Activated T-cell treated with anti-CD3 and anti-CD28 coated beads, Interleukin-2, amount 50 U/mL, for 4 hours (primary cell): ENCODE measurements at regions not wholly inside any gene's neighbourhood (a gene's known extent, or its start where the extent isn't known, plus 50 kb on each side); places are given as distances from the start of the nearest gene placed in this dataset.

Source experiments
- ATAC-seq, 2 donors: fragments of 200-7000 bp; cut with Tn5 transposase; one replicate each; pipeline ENCODE4 v1.10.0; 2021
- DNase-seq: peaks from one replicate; pipeline ENCODE4 v3.0.0-alpha.2; 2020
- H3K27me3 Mint-ChIP-seq: one replicate; pipeline ENCODE4 v1.8.0; 2021; ENCODE audit warnings: low read depth, mixed read lengths
- H3K36me3 Mint-ChIP-seq: one replicate; pipeline ENCODE4 v1.8.0; 2022; ENCODE audit warnings: mixed read lengths; ENCODE audit not compliant: insufficient read depth
- H3K4me1 Mint-ChIP-seq: one replicate; pipeline ENCODE4 v1.8.0; 2021; ENCODE audit warnings: low read depth, mixed read lengths
- H3K4me3 Mint-ChIP-seq: one replicate; pipeline ENCODE4 v1.8.0; 2021; ENCODE audit warnings: mild to moderate bottlenecking, moderate library complexity, mixed read lengths
- H3K9me3 Mint-ChIP-seq: one replicate; pipeline ENCODE4 v1.8.0; 2021; ENCODE audit warnings: mixed read lengths

DNA sequence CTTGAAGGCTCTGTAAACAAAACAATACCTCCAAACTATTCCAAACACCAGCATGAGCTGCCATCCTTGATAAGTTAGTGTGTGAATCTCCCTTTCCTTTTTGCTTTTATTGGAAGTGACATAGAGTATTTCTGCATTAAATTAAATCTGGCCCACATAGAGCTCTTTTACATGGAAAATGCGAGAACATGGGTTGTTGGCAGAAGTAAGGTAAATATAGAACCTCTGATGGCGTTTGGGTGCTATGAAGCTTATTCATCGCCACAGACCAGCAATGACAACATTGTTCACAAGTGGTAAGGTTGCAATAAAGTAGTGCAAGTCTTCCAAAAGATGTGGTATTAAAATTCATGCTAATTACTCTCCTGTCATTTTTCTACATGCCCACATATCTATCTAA, 445.8 kb upstream of the JAG1 start:
- DNase-seq (no peak), ATAC-seq (no peak)
- Mint-ChIP-seq H3K27me3 (no peaks in the 10 kb centered on the region), H3K4me1 (no peaks in the 10 kb centered on the region), H3K36me3 (no peaks in the 10 kb centered on the region), H3K9me3 (peaks cover 2% of the 10 kb centered on the region), H3K4me3 (no peak overlapping the region)

DNA sequence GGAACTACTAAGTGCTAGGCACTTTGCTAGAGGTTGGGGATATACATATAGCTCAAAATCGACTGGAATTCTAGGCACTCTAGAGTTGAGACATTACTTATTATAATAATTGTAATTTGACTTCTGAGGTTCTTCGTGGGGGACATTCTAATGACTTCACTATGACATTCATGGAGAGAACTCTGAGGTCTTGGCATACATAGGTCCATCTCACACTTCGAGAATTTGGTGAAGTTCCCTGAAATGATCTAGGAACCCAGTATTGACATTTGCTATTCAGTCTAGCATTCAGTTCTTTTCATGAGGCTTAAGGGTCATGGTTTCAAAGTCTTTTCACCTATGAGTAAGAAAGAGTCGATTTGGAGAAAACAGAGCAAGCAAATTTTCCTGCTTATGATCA, 446.6 kb upstream of the JAG1 start:
- peaks cover 2% of the 10 kb centered on the region for H3K9me3 Mint-ChIP-seq
- H3K36me3 Mint-ChIP-seq: no peaks in the 10 kb centered on the region
- DNase-seq: no peak
- H3K4me3 Mint-ChIP-seq: no peak overlapping the region
- ATAC-seq: no peak
- H3K27me3 Mint-ChIP-seq: no peaks in the 10 kb centered on the region
- H3K4me1 Mint-ChIP-seq: no peaks in the 10 kb centered on the region

DNA sequence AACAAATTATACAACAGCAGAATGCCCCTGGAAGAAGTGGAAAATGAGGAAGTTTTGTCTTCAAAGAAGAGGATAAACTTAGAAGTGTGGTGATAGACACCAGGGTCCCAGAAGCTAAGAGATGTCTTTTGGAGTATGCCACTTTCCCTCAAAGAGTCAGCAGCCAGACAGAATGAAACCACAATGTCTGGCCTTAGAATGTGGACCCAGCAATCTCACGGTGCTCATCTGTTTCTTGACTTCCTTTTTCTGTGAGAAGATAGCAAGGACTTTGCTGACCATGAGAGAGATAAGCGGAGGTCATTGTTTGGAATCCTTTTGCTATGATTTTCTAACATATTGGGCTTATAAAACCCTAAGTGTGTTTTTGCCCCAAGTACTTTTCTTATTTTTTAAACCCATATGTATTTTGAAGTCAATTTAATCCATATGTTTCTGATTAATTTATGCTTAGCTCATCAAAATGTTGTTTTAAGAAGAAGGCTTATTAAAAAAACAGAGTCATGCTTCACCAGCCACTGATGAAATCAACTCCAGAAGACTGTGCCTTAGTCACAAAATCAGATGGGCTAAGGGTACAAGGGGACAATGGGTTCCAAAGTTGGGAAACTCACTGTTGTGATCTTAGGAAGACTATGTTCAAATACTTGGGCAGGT, 451.2 kb upstream of the JAG1 start:
- no peak overlapping the region for H3K4me3 Mint-ChIP-seq
- no peak for DNase-seq
- no peaks in the 10 kb centered on the region for H3K36me3 Mint-ChIP-seq
- H3K4me1 Mint-ChIP-seq: no peaks in the 10 kb centered on the region
- ATAC-seq: no peak
- H3K9me3 Mint-ChIP-seq: peaks cover 6% of the 10 kb centered on the region
- H3K27me3 Mint-ChIP-seq: no peaks in the 10 kb centered on the region

GRCh38 chr20:11128220-11128718, 454.5 kb upstream of the JAG1 start:
- Mint-ChIP-seq H3K4me1 (no peaks in the 10 kb centered on the region), H3K36me3 (no peaks in the 10 kb centered on the region)
- ATAC-seq: no peak

GRCh38 chr20:11128721-11129120, 454.9 kb upstream of the JAG1 start:
- no peak for DNase-seq
- Mint-ChIP-seq H3K9me3 (peaks cover 15% of the 10 kb centered on the region), H3K4me3 (no peak overlapping the region), H3K27me3 (no peaks in the 10 kb centered on the region), H3K4me1 (no peaks in the 10 kb centered on the region), H3K36me3 (no peaks in the 10 kb centered on the region)
- ATAC-seq: no peak

More at GRCh38 chr20:11128220-11128718, 454.5 kb upstream of the JAG1 start:
- H3K4me3 Mint-ChIP-seq: no peak overlapping the region
- H3K9me3 Mint-ChIP-seq: peaks cover 15% of the 10 kb centered on the region
- DNase-seq: no peak
- no peaks in the 10 kb centered on the region for H3K27me3 Mint-ChIP-seq

- peaks cover 15% of the 10 kb centered on the region for H3K9me3 Mint-ChIP-seq
- H3K4me1 Mint-ChIP-seq: no peaks in the 10 kb centered on the region
- DNase-seq (no peak), ATAC-seq (no peak)
- no peaks in the 10 kb centered on the region for H3K27me3 Mint-ChIP-seq
- no peak overlapping the region for H3K4me3 Mint-ChIP-seq
- H3K36me3 Mint-ChIP-seq: no peaks in the 10 kb centered on the region
These were observed 456.9 kb upstream of the JAG1 start for GRCh38 chr20:11130554-11131166.

DNA sequence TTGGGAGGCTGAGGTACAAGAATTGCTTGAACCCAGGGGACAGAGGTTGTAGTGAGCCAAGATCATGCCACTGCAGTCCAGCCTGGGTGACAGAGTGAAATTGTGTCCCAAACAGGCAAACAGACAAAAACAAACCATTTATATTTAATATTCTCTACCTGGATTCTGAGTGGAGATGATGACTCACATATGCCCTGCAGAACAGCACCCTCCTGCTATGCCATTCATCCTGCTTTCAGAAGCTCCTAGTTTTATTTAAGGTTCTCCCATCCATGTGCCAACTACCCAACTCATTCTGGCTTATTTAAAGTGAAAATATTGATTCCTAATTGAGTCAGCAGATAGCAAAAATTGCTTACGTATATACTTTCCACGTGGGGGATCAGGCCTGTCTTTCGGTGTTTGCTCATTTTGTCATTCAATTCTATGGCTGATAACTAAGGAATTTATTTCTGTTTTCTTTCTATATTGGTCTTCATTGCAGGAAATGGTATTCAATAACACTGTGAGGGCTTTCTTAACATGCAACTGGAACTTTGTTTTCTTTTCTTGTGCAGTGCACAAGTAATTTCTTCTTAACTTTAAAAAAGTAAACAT, 459.1 kb upstream of the JAG1 start:
- H3K4me3 Mint-ChIP-seq: no peak overlapping the region
- no peaks in the 10 kb centered on the region for H3K4me1 Mint-ChIP-seq
- peaks cover 9% of the 10 kb centered on the region for H3K9me3 Mint-ChIP-seq
- no peak for DNase-seq
- H3K36me3 Mint-ChIP-seq: no peaks in the 10 kb centered on the region
- H3K27me3 Mint-ChIP-seq: no peaks in the 10 kb centered on the region
- no peak for ATAC-seq

DNA sequence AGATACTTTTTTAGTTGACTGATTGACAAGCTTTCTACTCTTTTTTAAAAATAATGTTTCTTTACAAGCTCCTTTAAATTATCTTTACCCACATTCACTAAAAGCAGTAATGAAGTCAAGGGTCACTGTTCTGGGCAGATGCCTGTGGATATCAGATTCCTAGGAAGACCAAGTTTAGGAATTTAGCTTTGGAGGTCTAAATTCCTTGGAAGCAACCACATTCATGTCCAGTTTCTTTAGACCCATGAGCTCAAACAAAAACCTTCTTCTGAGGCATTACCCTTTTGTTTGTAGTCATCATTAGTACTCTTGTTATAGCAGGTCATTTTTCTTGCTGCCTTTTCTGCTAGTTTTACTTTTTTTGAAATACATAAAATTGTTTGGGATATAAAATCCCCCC, 462.9 kb upstream of the JAG1 start:
- Mint-ChIP-seq H3K27me3 (no peaks in the 10 kb centered on the region), H3K4me1 (no peaks in the 10 kb centered on the region), H3K9me3 (peaks cover 4% of the 10 kb centered on the region), H3K4me3 (no peak overlapping the region), H3K36me3 (no peaks in the 10 kb centered on the region)
- DNase-seq (no peak), ATAC-seq (no peak)

DNA sequence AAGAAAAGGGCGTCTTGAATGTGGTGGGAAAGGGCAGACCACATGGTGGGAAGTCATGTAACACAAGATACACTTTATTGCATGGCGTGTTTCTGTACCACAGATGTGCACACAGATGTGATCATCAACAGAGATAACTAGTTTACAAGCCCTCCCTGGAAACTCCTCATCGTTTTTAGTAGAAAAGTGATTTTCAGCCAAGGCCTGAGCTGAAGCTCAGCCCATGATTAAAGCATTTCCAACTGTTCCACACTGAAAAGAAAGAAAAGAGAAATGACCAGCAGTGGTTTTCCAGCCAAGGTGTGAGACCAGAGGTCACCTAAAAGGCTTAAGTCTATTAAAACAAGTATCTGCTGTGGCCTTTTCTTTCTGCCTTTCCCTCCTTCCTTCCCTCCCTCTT, 463.9 kb upstream of the JAG1 start:
- Mint-ChIP-seq H3K4me1 (no peaks in the 10 kb centered on the region), H3K27me3 (no peaks in the 10 kb centered on the region), H3K9me3 (no peaks in the 10 kb centered on the region), H3K4me3 (no peak overlapping the region), H3K36me3 (no peaks in the 10 kb centered on the region)
- DNase-seq (no peak), ATAC-seq (no peak)

DNA sequence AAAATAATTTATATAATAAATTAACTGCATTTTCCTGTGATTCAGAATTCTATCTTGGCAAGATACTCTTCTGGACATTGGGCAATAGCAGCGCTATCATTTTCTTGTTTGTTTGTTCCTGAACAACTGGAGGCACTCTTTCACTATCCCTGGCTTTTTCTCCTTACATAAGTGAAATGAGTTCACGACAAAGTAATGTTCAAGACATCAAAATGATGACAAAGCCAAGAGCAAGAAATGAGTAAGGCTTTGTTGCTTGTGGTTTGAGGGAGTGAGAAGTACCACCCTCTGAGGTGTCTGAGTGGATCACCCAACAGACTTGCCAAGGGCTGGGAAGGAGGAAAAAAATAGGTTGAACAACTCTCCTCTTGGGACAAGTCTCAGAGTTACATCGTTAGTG, 466.6 kb upstream of the JAG1 start:
- Mint-ChIP-seq H3K36me3 (no peaks in the 10 kb centered on the region), H3K4me3 (no peak overlapping the region), H3K27me3 (no peaks in the 10 kb centered on the region), H3K9me3 (no peaks in the 10 kb centered on the region), H3K4me1 (no peaks in the 10 kb centered on the region)
- no peak for DNase-seq
- ATAC-seq: no peak

DNA sequence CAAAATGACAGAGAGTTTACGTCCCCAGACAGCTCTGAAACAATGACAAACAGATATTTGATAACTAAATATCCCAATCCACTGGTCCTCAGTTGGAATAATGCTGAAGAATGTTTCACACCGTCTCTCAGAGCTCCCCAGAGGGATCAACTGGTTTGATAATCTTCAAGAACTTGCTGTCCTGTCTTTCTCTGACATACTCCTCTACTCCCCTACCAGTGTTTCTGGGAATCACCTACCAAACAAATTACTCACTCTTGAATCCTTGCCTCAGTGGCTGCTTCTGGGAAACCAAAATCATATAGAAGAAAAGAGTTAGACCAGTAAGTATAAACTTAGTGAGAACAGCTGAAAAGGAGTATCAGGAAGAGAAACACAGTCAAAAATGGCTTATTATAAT, 469.7 kb upstream of the JAG1 start:
- Mint-ChIP-seq H3K4me3 (no peak overlapping the region), H3K9me3 (no peaks in the 10 kb centered on the region), H3K4me1 (no peaks in the 10 kb centered on the region), H3K27me3 (no peaks in the 10 kb centered on the region), H3K36me3 (no peaks in the 10 kb centered on the region)
- no peak for ATAC-seq
- DNase-seq: no peak

GRCh38 chr20:11144114-11144950, 470.5 kb upstream of the JAG1 start:
- no peak for ATAC-seq
- Mint-ChIP-seq H3K9me3 (no peaks in the 10 kb centered on the region), H3K36me3 (no peaks in the 10 kb centered on the region), H3K27me3 (no peaks in the 10 kb centered on the region), H3K4me3 (no peak overlapping the region), H3K4me1 (no peaks in the 10 kb centered on the region)
- DNase-seq: no peak

DNA sequence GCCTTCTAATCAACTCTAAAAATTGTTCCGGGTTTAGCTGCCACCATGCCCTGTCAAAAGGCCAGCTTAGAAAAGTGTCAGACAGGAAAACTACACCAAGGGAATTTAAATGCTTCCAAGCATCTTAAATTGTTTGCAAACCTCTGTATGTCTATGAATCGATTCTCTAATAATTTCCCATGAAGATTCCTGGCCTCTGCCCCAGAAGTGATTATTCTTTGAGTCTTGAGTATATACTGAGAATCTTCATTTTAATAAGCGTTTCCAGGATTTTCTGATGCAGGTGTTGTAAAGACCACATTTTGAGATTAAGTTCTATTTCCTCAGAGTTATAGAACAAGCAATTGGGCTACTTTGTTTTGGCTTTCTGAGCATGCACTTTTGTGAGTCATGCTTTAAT, 471.8 kb upstream of the JAG1 start:
- Mint-ChIP-seq H3K4me3 (no peak overlapping the region), H3K36me3 (no peaks in the 10 kb centered on the region), H3K27me3 (no peaks in the 10 kb centered on the region), H3K4me1 (no peaks in the 10 kb centered on the region), H3K9me3 (no peaks in the 10 kb centered on the region)
- ATAC-seq (no peak), DNase-seq (no peak)

- Mint-ChIP-seq H3K27me3 (no peaks in the 10 kb centered on the region), H3K4me1 (no peaks in the 10 kb centered on the region)
These were observed 480.0 kb upstream of the JAG1 start for GRCh38 chr20:11153819-11154218.

More at GRCh38 chr20:11153819-11154218, 480.0 kb upstream of the JAG1 start:
- Mint-ChIP-seq H3K4me3 (no peak overlapping the region), H3K36me3 (no peaks in the 10 kb centered on the region), H3K9me3 (no peaks in the 10 kb centered on the region)
- DNase-seq (no peak), ATAC-seq (no peak)
